A549 (cell line): ENCODE measurements at regions not wholly inside any gene's neighbourhood (a gene's known extent, or its start where the extent isn't known, plus 50 kb on each side); places are given as distances from the start of the nearest gene placed in this dataset.
A peak's percentile ranks its signal among the peaks of the same experiment; 100 is the strongest.

ENCODE experiments used
- ATAC-seq, 2 experiments: fragments of 200-7000 bp in 1 of 2; fragments of >200 bp in 1 of 2; cut with Nextera tagmentation in 1 of 2; cut with Tn5 transposase in 1 of 2; 3 replicates each; pipeline versions ENCODE4 v1.8.0 to v1.9.1; 2018 to 2020; ENCODE audit warnings: mild to moderate bottlenecking in 1 of 2, moderate library complexity in 1 of 2
- CTCF ChIA-PET: fragments of 300-600 bp; sonication (Branson Sonifier 250); formaldehyde crosslinking; extraction: SDS; loops from one replicate; lab custom pipeline; 2021; ENCODE audit warnings: antibody characterized with exemption, inconsistent platforms; lab: Yijun Ruan, JAX
- POLR2A ChIA-PET: fragments of 350-600 bp; formaldehyde crosslinking; extraction: SDS; loops from one replicate; lab custom pipeline; 2021; ENCODE audit warnings: antibody characterized with exemption, inconsistent platforms; lab: Yijun Ruan, JAX
- DNase-seq, 2 experiments: peaks; one replicate each; pipeline versions ENCODE4 v3.0.0 to v3.0.0-alpha.2; 2011 to 2016; ENCODE audit warnings: low read depth in 1 of 2, low spot score in 1 of 2
- FAIRE-seq: peaks from 2 replicates; lab custom pipeline; 2011; peaks lifted over from hg19 to GRCh38; lab: Jason Lieb, UNC
- H3K27ac ChIP-seq, 2 experiments: fragments of >200 bp; sonication (Bioruptor Twin); formaldehyde crosslinking; 3 replicates each; pipeline ENCODE4 v1.5.1; 2016 to 2017
- H3K4me1 ChIP-seq: fragments of >200 bp; sonication (Bioruptor Twin); formaldehyde crosslinking; 3 replicates; pipeline ENCODE4 v1.6.1; 2016
- H3K4me2 ChIP-seq: fragments of >200 bp; sonication (Bioruptor Twin); formaldehyde crosslinking; 3 replicates; pipeline ENCODE4 v1.6.1; 2016
- H3K4me3 ChIP-seq: fragments of >200 bp; sonication (Bioruptor Twin); formaldehyde crosslinking; 3 replicates; pipeline ENCODE4 v1.5.1; 2016
- H3K9me3 ChIP-seq: fragments of >200 bp; sonication (Bioruptor Twin); formaldehyde crosslinking; 3 replicates; pipeline ENCODE4 v1.6.1; 2016
- BHLHE40 ChIP-seq: IDR thresholded peaks from 2 replicates; pipeline ENCODE4 v1.6.1; 2012; ENCODE audit warnings: low read depth, low read length, inconsistent platforms
- CBX2 ChIP-seq: fragments of 200-600 bp; sonication (generic); IDR thresholded peaks from 2 replicates; pipeline ENCODE4 v1.6.1; 2016; ENCODE audit warnings: low read depth, mild to moderate bottlenecking, borderline replicate concordance
- CHD4 ChIP-seq: fragments of 200-600 bp; sonication (generic); IDR thresholded peaks from 2 replicates; pipeline ENCODE4 v1.6.1; 2016; ENCODE audit warnings: antibody characterized with exemption, mild to moderate bottlenecking, borderline replicate concordance
- HOXB5 ChIP-seq: fragments of 250-450 bp; sonication (Bioruptor Pico); IDR thresholded peaks from 2 replicates; pipeline ENCODE4 v1.5.0; 2020; ENCODE audit warnings: mild to moderate bottlenecking, moderate library complexity
- KDM1A ChIP-seq: fragments of 200-600 bp; sonication (generic); IDR thresholded peaks from 2 replicates; pipeline ENCODE4 v1.6.1; 2016; ENCODE audit warnings: low read depth, mild to moderate bottlenecking
- MAFK ChIP-seq: fragments of 450-650 bp; IDR thresholded peaks from 2 replicates; pipeline ENCODE4 v1.6.1; 2014; ENCODE audit not compliant: partially characterized antibody
- NPAS2 ChIP-seq: fragments of 250-450 bp; sonication (Bioruptor Pico); IDR thresholded peaks from 2 replicates; pipeline ENCODE4 v1.8.0; 2022; ENCODE audit warnings: mild to moderate bottlenecking, moderate library complexity, borderline replicate concordance
- RARB ChIP-seq: fragments of 250-450 bp; sonication (Bioruptor Pico); IDR thresholded peaks from 2 replicates; pipeline ENCODE4 v1.8.0; 2021; ENCODE audit warnings: mild to moderate bottlenecking, moderate library complexity
- RCOR1 ChIP-seq: fragments of 150-350 bp; IDR thresholded peaks from 2 replicates; pipeline ENCODE4 v1.6.1; 2014; ENCODE audit warnings: antibody characterized with exemption, low read length, low read depth
- RFX5 ChIP-seq: fragments of 450-650 bp; IDR thresholded peaks from 2 replicates; pipeline ENCODE4 v1.7.1; 2014; ENCODE audit warnings: antibody characterized with exemption, mild to moderate bottlenecking, moderate library complexity
- ZC3H11A ChIP-seq: fragments of 450-650 bp; IDR thresholded peaks from 2 replicates; pipeline ENCODE4 v1.6.1; 2014; ENCODE audit warnings: antibody characterized with exemption, mild to moderate bottlenecking
- WGBS: methylation state at CpG from one replicate; pipeline ENCODE4 v1.1.6; 2017; ENCODE audit errors: missing lambda C conversion rate; 5-methylcytosine and 5-hydroxymethylcytosine counted together
- TF ChIP-seq, protein P1 (sequence below): fragments of >200 bp; sonication (Bioruptor Twin); formaldehyde crosslinking; IDR thresholded peaks from 3 replicates; pipeline ENCODE4 v1.5.1; 2016
- TF ChIP-seq, protein P2 (sequence below): fragments of 250-450 bp; sonication (Bioruptor Pico); IDR thresholded peaks from 2 replicates; pipeline ENCODE4 v1.5.0; 2020; ENCODE audit warnings: low read depth, mild to moderate bottlenecking, moderate library complexity
- TF ChIP-seq, protein P3 (sequence below): IDR thresholded peaks from 2 replicates; pipeline ENCODE4 v1.6.1; 2012
- TF ChIP-seq, protein P4 (sequence below): IDR thresholded peaks from 2 replicates; pipeline ENCODE4 v1.6.1; 2012; ENCODE audit warnings: low read depth, borderline replicate concordance
- TF ChIP-seq, protein P5 (sequence below): fragments of 200-600 bp; sonication (generic); IDR thresholded peaks from 2 replicates; pipeline ENCODE4 v1.6.1; 2016; ENCODE audit warnings: antibody characterized with exemption, mild to moderate bottlenecking, moderate library complexity
- TF ChIP-seq, protein P6 (sequence below): IDR thresholded peaks from 2 replicates; pipeline ENCODE4 v1.6.1; 2012
- TF ChIP-seq, protein P7 (sequence below): fragments of >200 bp; sonication (Bioruptor Twin); formaldehyde crosslinking; IDR thresholded peaks from 2 replicates; pipeline ENCODE4 v1.6.1; 2016

DNA sequence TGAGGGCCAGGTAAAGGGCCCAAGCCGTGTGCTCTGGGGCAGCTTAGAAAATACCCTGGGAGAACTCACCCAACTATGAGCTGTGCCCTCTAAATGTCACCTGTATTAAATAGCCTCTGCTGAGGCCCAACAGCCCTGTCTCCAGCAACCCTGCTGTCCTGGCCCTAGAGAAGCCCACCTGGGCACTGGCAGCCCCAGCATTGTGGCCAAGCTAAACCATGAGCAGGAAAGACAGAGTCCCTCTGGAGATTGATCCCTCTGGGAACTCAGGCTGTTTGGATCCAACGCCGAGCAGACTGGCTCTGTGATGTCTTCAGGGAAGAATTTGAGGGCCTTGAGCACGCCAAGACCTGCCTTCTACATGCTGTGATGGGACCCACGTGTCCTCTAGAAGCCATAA is 126.5 kb downstream of the TTC32 start:
- FAIRE-seq (no peak), DNase-seq (no peak), ATAC-seq (peak in 1 of 2 experiments; percentile 18; a peak in 1 of 6 replicates)
- 67% methylated on average over 5 of the region's 5 CpGs for WGBS
- TF ChIP-seq RCOR1 (no peak), CHD4 (no peak), HOXB5 (no peak), BHLHE40 (no peak), RFX5 (no peak), CBX2 (no peak), RARB (CRISPR knock-in tag) (no peak), MAFK (no peak), NPAS2 (CRISPR knock-in tag) (no peak), ZC3H11A (no peak), KDM1A (no peak)
- TF ChIP-seq, protein P1, sequence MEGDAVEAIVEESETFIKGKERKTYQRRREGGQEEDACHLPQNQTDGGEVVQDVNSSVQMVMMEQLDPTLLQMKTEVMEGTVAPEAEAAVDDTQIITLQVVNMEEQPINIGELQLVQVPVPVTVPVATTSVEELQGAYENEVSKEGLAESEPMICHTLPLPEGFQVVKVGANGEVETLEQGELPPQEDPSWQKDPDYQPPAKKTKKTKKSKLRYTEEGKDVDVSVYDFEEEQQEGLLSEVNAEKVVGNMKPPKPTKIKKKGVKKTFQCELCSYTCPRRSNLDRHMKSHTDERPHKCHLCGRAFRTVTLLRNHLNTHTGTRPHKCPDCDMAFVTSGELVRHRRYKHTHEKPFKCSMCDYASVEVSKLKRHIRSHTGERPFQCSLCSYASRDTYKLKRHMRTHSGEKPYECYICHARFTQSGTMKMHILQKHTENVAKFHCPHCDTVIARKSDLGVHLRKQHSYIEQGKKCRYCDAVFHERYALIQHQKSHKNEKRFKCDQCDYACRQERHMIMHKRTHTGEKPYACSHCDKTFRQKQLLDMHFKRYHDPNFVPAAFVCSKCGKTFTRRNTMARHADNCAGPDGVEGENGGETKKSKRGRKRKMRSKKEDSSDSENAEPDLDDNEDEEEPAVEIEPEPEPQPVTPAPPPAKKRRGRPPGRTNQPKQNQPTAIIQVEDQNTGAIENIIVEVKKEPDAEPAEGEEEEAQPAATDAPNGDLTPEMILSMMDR = no peak
- TF ChIP-seq, protein P2, sequence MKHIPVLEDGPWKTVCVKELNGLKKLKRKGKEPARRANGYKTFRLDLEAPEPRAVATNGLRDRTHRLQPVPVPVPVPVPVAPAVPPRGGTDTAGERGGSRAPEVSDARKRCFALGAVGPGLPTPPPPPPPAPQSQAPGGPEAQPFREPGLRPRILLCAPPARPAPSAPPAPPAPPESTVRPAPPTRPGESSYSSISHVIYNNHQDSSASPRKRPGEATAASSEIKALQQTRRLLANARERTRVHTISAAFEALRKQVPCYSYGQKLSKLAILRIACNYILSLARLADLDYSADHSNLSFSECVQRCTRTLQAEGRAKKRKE (CRISPR knock-in tag) = no peak
- TF ChIP-seq, protein P3, sequence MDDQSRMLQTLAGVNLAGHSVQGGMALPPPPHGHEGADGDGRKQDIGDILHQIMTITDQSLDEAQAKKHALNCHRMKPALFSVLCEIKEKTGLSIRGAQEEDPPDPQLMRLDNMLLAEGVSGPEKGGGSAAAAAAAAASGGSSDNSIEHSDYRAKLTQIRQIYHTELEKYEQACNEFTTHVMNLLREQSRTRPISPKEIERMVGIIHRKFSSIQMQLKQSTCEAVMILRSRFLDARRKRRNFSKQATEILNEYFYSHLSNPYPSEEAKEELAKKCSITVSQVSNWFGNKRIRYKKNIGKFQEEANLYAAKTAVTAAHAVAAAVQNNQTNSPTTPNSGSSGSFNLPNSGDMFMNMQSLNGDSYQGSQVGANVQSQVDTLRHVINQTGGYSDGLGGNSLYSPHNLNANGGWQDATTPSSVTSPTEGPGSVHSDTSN = no peak
- TF ChIP-seq, protein P4, sequence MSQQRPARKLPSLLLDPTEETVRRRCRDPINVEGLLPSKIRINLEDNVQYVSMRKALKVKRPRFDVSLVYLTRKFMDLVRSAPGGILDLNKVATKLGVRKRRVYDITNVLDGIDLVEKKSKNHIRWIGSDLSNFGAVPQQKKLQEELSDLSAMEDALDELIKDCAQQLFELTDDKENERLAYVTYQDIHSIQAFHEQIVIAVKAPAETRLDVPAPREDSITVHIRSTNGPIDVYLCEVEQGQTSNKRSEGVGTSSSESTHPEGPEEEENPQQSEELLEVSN = no peak
- TF ChIP-seq, protein P5, sequence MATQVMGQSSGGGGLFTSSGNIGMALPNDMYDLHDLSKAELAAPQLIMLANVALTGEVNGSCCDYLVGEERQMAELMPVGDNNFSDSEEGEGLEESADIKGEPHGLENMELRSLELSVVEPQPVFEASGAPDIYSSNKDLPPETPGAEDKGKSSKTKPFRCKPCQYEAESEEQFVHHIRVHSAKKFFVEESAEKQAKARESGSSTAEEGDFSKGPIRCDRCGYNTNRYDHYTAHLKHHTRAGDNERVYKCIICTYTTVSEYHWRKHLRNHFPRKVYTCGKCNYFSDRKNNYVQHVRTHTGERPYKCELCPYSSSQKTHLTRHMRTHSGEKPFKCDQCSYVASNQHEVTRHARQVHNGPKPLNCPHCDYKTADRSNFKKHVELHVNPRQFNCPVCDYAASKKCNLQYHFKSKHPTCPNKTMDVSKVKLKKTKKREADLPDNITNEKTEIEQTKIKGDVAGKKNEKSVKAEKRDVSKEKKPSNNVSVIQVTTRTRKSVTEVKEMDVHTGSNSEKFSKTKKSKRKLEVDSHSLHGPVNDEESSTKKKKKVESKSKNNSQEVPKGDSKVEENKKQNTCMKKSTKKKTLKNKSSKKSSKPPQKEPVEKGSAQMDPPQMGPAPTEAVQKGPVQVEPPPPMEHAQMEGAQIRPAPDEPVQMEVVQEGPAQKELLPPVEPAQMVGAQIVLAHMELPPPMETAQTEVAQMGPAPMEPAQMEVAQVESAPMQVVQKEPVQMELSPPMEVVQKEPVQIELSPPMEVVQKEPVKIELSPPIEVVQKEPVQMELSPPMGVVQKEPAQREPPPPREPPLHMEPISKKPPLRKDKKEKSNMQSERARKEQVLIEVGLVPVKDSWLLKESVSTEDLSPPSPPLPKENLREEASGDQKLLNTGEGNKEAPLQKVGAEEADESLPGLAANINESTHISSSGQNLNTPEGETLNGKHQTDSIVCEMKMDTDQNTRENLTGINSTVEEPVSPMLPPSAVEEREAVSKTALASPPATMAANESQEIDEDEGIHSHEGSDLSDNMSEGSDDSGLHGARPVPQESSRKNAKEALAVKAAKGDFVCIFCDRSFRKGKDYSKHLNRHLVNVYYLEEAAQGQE = no peak
- TF ChIP-seq, protein P6, sequence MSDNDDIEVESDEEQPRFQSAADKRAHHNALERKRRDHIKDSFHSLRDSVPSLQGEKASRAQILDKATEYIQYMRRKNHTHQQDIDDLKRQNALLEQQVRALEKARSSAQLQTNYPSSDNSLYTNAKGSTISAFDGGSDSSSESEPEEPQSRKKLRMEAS = no peak
- TF ChIP-seq, protein P7, sequence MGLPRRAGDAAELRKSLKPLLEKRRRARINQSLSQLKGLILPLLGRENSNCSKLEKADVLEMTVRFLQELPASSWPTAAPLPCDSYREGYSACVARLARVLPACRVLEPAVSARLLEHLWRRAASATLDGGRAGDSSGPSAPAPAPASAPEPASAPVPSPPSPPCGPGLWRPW = no peak
- POLR2A ChIA-PET = no interaction called here
- CTCF ChIA-PET = interaction anchor here (0.6 to 2.0 kb wide), 5 partner anchors 9 to 412 kb away, joined by 3 to 9 read pairs (median 4); no protein-coding TSS in a partner anchor
- Histone ChIP-seq H3K27ac (peak overlapping the region; percentile 23 to 68; a peak in 4 of 6 replicates), H3K9me3 (no peaks in the 10 kb centered on the region), H3K4me1 (peaks cover 15% of the 10 kb centered on the region), H3K4me2 (no peak overlapping the region), H3K4me3 (no peak overlapping the region)
